CD4-positive, CD25-positive, alpha-beta regulatory T cell (primary cell): ENCODE measurements at regions not wholly inside any gene's neighbourhood (a gene's known extent, or its start where the extent isn't known, plus 50 kb on each side); places are given as distances from the start of the nearest gene placed in this dataset.

ENCODE experiments used
- ATAC-seq, 2 donors: fragments of 150-1000 bp; cut with Tn5 transposase; one replicate each; pipeline ENCODE4 v1.10.0; 2021; ENCODE audit warnings: low read depth in 2 of 2, moderate number of reproducible peaks in 2 of 2, moderate library complexity in 1 of 2
- DNase-seq, 3 donors: peaks; one replicate each; pipeline versions ENCODE4 v3.0.0 to v3.0.0-alpha.2; 2012 to 2022; ENCODE audit warnings: mixed read lengths in 1 of 3
- H3K27ac ChIP-seq: one replicate; pipeline ENCODE4 v1.7.0; 2013; ENCODE audit warnings: mild to moderate bottlenecking, low read length; ENCODE audit not compliant: insufficient read depth, poor library complexity, severe bottlenecking
- H3K27me3 ChIP-seq: one replicate; pipeline ENCODE4 v1.7.0; 2013; ENCODE audit warnings: low read length; ENCODE audit not compliant: control insufficient read depth, insufficient read depth
- H3K36me3 ChIP-seq: one replicate; pipeline ENCODE4 v1.7.0; 2013; ENCODE audit warnings: mild to moderate bottlenecking, low read length, moderate library complexity; ENCODE audit not compliant: control insufficient read depth, insufficient read depth
- H3K4me1 ChIP-seq: 2 replicates; pipeline ENCODE4 v1.7.0; 2013; ENCODE audit warnings: mild to moderate bottlenecking, low read length; ENCODE audit not compliant: insufficient read depth, control insufficient read depth, poor library complexity, severe bottlenecking
- H3K4me3 ChIP-seq: one replicate; pipeline ENCODE4 v1.7.0; 2013; ENCODE audit warnings: low read depth, mild to moderate bottlenecking, low read length, moderate library complexity
- H3K9me3 ChIP-seq, 2 experiments: 1 replicate in 1 of 2; 2 replicates in 1 of 2; pipeline ENCODE4 v1.7.0; 2013; ENCODE audit warnings: low read length in 2 of 2, mild to moderate bottlenecking in 1 of 2, moderate library complexity in 1 of 2; ENCODE audit not compliant: control insufficient read depth in 2 of 2
- H3K27ac Mint-ChIP-seq, 3 donors: one replicate each; pipeline ENCODE4 v1.8.0; 2020 to 2022; ENCODE audit warnings: mild to moderate bottlenecking in 3 of 3, mixed read lengths in 3 of 3, moderate library complexity in 2 of 3
- H3K27me3 Mint-ChIP-seq: one replicate; pipeline ENCODE4 v1.8.0; 2022; ENCODE audit warnings: mild to moderate bottlenecking, mixed read lengths
- H3K36me3 Mint-ChIP-seq: one replicate; pipeline ENCODE4 v1.8.0; 2020; ENCODE audit warnings: mixed read lengths
- H3K4me1 Mint-ChIP-seq, 4 donors: one replicate each; pipeline ENCODE4 v1.8.0; 2020 to 2022; ENCODE audit warnings: mixed read lengths in 4 of 4, mild to moderate bottlenecking in 1 of 4
- H3K4me3 Mint-ChIP-seq, 4 donors: one replicate each; pipeline ENCODE4 v1.8.0; 2020 to 2022; ENCODE audit warnings: mild to moderate bottlenecking in 4 of 4, mixed read lengths in 4 of 4, moderate library complexity in 3 of 4
- H3K9me3 Mint-ChIP-seq, 7 donors: one replicate each; pipeline ENCODE4 v1.8.0; 2020 to 2022; ENCODE audit warnings: mixed read lengths in 7 of 7, mild to moderate bottlenecking in 3 of 7, moderate library complexity in 2 of 7

DNA sequence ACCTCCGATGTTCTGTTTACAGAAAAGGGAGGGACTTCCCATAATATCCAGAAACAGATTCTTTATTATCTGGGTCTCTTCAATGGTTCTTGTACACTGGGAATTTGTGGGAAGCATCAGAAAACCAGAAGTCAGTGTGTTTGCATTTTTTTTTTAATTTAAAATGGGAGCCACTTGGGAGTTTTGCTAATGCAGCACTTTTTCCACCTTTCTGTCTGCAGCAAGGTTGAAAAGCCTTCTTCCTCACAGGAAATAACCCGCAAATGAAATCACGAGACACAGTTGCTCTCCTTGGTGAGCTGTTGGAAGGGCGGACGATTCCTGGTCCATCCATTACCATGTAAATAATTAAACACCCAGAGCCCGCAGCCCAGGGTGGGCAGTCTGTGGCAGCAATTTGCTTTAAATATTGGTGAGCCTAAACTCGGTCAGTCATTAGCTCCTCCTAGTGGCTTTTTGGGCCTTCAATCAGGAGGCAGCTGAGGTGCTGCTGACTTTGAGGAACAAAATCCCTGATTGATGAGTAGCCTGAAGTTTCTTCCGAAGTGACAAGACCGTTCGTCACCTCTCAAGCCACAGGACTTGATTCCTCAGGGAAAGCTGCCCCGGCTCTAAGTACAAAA lies 471.5 kb downstream of the EPHA4 start:
- Histone ChIP-seq H3K4me3 (no peak overlapping the region), H3K27me3 (no peaks in the 10 kb centered on the region), H3K9me3 (no peaks in the 10 kb centered on the region), H3K36me3 (no peaks in the 10 kb centered on the region), H3K4me1 (no peaks in the 10 kb centered on the region), H3K27ac (no peak overlapping the region)
- no peak overlapping the region for H3K4me3 Mint-ChIP-seq
- DNase-seq (no peak), ATAC-seq (no peak)
- peaks cover 0 to 1% (median 0%) of the 10 kb centered on the region in 7 donors for H3K9me3 Mint-ChIP-seq
- no peaks in the 10 kb centered on the region for H3K36me3 Mint-ChIP-seq
- H3K27me3 Mint-ChIP-seq, result no peaks in the 10 kb centered on the region
- H3K27ac Mint-ChIP-seq, result no peak overlapping the region
- no peaks in the 10 kb centered on the region for H3K4me1 Mint-ChIP-seq

DNA sequence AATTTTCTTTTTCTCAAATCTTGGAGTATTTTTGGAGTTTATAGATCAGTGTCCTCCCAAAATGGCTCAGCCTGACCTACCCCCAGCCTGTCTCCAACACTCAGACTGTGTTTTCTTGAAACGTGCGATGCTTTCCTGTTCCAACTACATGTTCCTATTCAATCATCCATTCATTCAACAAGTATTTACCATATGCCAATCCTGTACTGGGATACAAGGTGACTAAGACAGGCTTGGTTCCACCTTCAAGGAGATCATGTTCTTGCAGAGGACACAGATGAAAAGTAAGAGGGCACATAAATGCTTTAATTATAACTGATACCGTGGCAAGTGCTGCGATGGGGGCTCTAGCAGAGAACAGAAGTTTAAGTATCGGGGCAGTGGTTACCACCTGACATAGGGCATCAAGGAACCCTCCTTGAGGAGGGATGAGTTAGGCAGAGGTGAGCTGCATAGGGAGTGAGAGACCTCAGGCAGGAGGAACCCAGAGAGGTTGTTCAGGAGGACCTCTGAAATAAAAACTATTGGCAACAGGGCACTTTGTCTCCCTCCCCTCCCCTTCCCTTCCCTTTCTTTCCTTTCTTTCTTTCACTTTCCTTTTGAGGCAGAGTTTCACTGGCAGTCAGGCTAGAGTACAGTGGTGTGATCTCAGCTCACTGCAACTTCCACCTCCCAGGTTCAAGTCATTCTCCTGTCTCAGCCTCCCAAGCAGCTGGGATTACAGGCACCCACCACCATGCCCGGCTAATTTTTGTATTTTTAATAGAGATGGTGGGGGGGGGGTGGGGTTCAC lies 469.0 kb downstream of the EPHA4 start:
- Mint-ChIP-seq H3K4me1 (no peaks in the 10 kb centered on the region), H3K27me3 (no peaks in the 10 kb centered on the region), H3K36me3 (no peaks in the 10 kb centered on the region), H3K9me3 (peaks cover 0 to 1% (median 0%) of the 10 kb centered on the region in 7 donors), H3K27ac (no peak overlapping the region), H3K4me3 (no peak overlapping the region)
- Histone ChIP-seq H3K4me1 (no peaks in the 10 kb centered on the region), H3K9me3 (no peaks in the 10 kb centered on the region), H3K4me3 (no peak overlapping the region), H3K36me3 (no peaks in the 10 kb centered on the region), H3K27me3 (peaks cover 3% of the 10 kb centered on the region), H3K27ac (no peak overlapping the region)
- peak in 1 of 3 donors; percentile 22 for DNase-seq
- ATAC-seq, result no peak

DNA sequence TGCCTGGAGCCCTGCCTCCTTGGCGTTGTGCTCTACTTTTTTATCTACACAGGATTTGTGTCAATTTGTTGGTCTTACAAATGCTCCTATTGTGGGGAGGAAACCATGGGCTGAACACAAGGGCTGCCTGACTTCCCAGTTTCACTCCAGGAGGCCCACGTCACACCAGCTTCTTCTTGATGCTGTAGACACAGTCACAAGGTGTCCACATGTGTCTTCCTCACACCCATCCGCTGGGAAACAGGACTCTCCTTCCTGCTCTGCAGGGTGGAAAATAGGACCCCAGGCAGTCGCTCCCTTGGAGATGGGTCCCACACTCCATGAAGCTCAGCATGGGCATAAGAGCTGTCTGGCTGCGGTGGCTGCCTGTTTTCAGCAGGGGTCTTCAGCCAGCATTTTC lies 468.2 kb downstream of the EPHA4 start:
- DNase-seq (no peak), ATAC-seq (no peak)
- Histone ChIP-seq H3K4me1 (no peaks in the 10 kb centered on the region), H3K4me3 (no peak overlapping the region), H3K27ac (no peak overlapping the region), H3K9me3 (no peaks in the 10 kb centered on the region), H3K27me3 (peaks cover 3% of the 10 kb centered on the region), H3K36me3 (no peaks in the 10 kb centered on the region)
- H3K36me3 Mint-ChIP-seq, result no peaks in the 10 kb centered on the region
- H3K27ac Mint-ChIP-seq, result no peak overlapping the region
- no peak overlapping the region for H3K4me3 Mint-ChIP-seq
- H3K4me1 Mint-ChIP-seq, result no peaks in the 10 kb centered on the region
- peaks cover 0 to 1% (median 0%) of the 10 kb centered on the region in 7 donors for H3K9me3 Mint-ChIP-seq
- H3K27me3 Mint-ChIP-seq, result no peaks in the 10 kb centered on the region

DNA sequence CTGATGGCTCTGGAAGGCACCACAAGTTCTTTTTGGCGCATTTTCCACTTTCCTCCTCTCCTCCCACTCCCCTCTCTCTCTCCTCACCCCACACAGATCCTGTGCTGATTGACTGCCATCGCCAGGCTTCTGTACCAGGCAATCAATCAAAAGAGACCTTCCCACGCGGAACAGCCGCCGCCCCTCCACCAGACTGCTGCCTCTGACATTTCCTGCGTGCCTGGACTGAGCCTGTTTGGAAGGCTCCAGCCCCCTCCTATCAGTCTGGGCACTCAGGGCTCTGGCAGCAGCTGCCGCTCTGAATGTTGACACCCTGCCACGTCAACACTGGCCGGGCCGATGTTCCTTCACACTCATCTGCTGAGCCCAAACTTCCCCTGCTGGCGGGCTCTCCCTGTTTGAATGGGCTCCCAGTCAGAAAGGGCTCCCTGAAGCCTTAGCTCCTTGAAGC lies 467.7 kb downstream of the EPHA4 start:
- Histone ChIP-seq H3K4me1 (no peaks in the 10 kb centered on the region), H3K27me3 (peaks cover 3% of the 10 kb centered on the region), H3K4me3 (no peak overlapping the region), H3K36me3 (no peaks in the 10 kb centered on the region), H3K27ac (no peak overlapping the region), H3K9me3 (no peaks in the 10 kb centered on the region)
- ATAC-seq, result no peak
- no peaks in the 10 kb centered on the region for H3K36me3 Mint-ChIP-seq
- no peak for DNase-seq
- peaks cover 0 to 1% (median 0%) of the 10 kb centered on the region in 7 donors for H3K9me3 Mint-ChIP-seq
- H3K4me1 Mint-ChIP-seq, result no peaks in the 10 kb centered on the region
- H3K27me3 Mint-ChIP-seq, result no peaks in the 10 kb centered on the region
- no peak overlapping the region for H3K4me3 Mint-ChIP-seq
- H3K27ac Mint-ChIP-seq, result no peak overlapping the region

DNA sequence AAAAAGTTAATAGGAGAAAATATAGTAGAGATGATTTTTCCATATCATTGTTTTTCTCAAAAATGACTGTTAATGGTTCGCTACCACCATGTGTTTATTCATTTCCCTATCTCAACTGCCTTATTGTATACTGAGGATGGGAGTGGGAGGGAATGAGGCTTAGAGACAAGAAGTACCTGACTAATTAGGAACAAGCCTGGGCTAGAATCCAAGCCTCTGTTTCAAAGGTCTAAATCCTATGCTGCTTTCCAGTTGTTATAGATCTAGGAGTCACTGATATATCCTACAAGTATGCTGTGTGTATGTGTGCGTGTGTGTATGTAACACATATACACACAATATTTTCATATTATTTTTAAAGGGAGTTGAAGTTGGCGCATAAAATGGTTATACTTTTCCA lies 465.9 kb downstream of the EPHA4 start:
- H3K4me1 Mint-ChIP-seq, result no peaks in the 10 kb centered on the region
- DNase-seq, result no peak
- no peaks in the 10 kb centered on the region for H3K4me1 ChIP-seq

DNA sequence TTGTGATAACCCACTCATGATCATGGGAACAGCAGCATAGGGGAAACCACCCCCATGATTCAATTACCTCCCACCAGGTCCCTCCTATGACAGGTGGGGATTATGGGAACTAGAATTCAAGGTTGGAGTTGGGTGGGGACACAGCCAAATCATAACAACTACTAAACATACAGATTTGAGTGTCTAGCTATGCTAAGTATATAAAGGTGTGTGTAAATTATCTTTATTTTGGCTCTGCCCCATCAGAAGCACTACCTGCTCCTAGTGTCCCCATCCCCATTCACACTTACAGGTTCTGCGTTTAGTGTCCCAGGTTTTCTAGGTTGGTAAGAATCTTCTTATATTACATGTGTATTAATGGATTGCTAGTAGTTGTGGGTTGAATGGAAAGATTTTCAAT lies 464.7 kb downstream of the EPHA4 start:
- Mint-ChIP-seq H3K36me3 (no peaks in the 10 kb centered on the region), H3K9me3 (peaks cover 0 to 1% (median 0%) of the 10 kb centered on the region in 7 donors)
- no peaks in the 10 kb centered on the region for H3K36me3 ChIP-seq

More for the DNA sequence above, 465.9 kb downstream of the EPHA4 start:
- Histone ChIP-seq H3K36me3 (no peaks in the 10 kb centered on the region), H3K27ac (no peak overlapping the region), H3K9me3 (no peaks in the 10 kb centered on the region), H3K4me3 (no peak overlapping the region), H3K27me3 (peaks cover 3% of the 10 kb centered on the region)
- H3K9me3 Mint-ChIP-seq, result peaks cover 0 to 1% (median 0%) of the 10 kb centered on the region in 7 donors
- no peak overlapping the region for H3K27ac Mint-ChIP-seq
- H3K4me3 Mint-ChIP-seq, result no peak overlapping the region
- no peak for ATAC-seq
- no peaks in the 10 kb centered on the region for H3K36me3 Mint-ChIP-seq
- H3K27me3 Mint-ChIP-seq, result no peaks in the 10 kb centered on the region

DNA sequence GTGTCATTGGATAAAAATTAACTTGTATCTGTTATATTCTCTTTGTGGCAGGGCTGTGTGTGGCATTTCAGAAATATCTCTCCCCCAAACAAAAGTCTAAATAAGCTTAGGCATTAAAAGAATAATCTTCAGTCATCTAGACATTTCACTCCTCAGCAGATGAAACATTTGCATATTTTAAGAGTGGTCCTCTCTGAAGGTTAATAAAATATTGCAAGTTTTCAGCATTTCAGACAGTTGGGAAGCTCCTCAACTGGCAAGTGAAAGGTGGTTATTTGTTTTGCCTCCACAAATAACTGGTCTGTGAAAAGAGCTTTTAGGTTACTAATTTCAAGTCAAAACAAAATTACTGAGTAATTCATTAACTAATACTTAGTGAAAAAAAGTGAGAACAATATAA lies 462.6 kb downstream of the EPHA4 start:
- no peaks in the 10 kb centered on the region for H3K36me3 Mint-ChIP-seq
- H3K9me3 Mint-ChIP-seq, result peaks cover 0 to 1% (median 0%) of the 10 kb centered on the region in 7 donors
- H3K27me3 Mint-ChIP-seq, result no peaks in the 10 kb centered on the region
- Histone ChIP-seq H3K4me3 (no peak overlapping the region), H3K9me3 (no peaks in the 10 kb centered on the region), H3K36me3 (no peaks in the 10 kb centered on the region), H3K27ac (no peak overlapping the region), H3K27me3 (peaks cover 3% of the 10 kb centered on the region), H3K4me1 (no peaks in the 10 kb centered on the region)
- H3K4me3 Mint-ChIP-seq, result no peak overlapping the region
- DNase-seq, result no peak
- H3K27ac Mint-ChIP-seq, result no peak overlapping the region
- H3K4me1 Mint-ChIP-seq, result no peaks in the 10 kb centered on the region
- ATAC-seq, result no peak

More for the DNA sequence above, 464.7 kb downstream of the EPHA4 start:
- Histone ChIP-seq H3K4me1 (no peaks in the 10 kb centered on the region), H3K4me3 (no peak overlapping the region), H3K9me3 (no peaks in the 10 kb centered on the region), H3K27me3 (peaks cover 3% of the 10 kb centered on the region), H3K27ac (no peak overlapping the region)
- Mint-ChIP-seq H3K27ac (no peak overlapping the region), H3K4me1 (no peaks in the 10 kb centered on the region), H3K4me3 (no peak overlapping the region), H3K27me3 (no peaks in the 10 kb centered on the region)
- DNase-seq, result no peak
- ATAC-seq, result no peak

DNA sequence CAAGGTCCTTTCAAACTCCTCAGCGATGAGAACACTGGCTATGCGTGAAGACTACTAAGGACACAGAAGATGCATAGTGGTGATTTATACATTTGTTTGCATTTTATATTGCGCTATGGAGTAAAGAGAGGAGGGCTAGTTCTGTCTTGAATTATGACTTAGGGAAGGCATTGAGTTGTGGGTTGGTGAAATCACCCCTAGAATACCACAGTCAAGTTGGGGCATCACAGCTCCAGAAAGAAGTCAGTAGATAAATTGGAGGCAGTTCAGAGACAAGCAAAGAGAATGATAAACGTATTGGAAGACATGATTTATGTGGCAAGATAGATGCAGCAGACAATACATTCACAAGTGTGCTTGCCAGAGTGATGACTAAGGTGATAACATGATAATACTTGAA lies 460.4 kb downstream of the EPHA4 start:
- Mint-ChIP-seq H3K36me3 (no peaks in the 10 kb centered on the region), H3K4me3 (no peak overlapping the region), H3K27ac (peak overlapping the region in 1 of 3 donors; percentile 32), H3K27me3 (no peaks in the 10 kb centered on the region), H3K9me3 (peaks cover 0 to 1% (median 0%) of the 10 kb centered on the region in 7 donors), H3K4me1 (no peaks in the 10 kb centered on the region)
- no peaks in the 10 kb centered on the region for H3K36me3 ChIP-seq
- no peak overlapping the region for H3K27ac ChIP-seq
- ATAC-seq, result no peak
- peaks cover 3% of the 10 kb centered on the region for H3K27me3 ChIP-seq
- DNase-seq, result no peak
- no peaks in the 10 kb centered on the region for H3K9me3 ChIP-seq
- no peaks in the 10 kb centered on the region for H3K4me1 ChIP-seq
- H3K4me3 ChIP-seq, result no peak overlapping the region
